H4 (cell line): ENCODE measurements at regions not wholly inside any gene's neighbourhood (a gene's known extent, or its start where the extent isn't known, plus 50 kb on each side); places are given as distances from the start of the nearest gene placed in this dataset.

Source experiments
- DNase-seq: peaks from one replicate; pipeline ENCODE4 v3.0.0-alpha.2; 2015; ENCODE audit warnings: low spot score

GRCh38 chr20:62527781-62528180 lies 52.0 kb upstream of the GATA5 start:
- no peak for DNase-seq

DNA sequence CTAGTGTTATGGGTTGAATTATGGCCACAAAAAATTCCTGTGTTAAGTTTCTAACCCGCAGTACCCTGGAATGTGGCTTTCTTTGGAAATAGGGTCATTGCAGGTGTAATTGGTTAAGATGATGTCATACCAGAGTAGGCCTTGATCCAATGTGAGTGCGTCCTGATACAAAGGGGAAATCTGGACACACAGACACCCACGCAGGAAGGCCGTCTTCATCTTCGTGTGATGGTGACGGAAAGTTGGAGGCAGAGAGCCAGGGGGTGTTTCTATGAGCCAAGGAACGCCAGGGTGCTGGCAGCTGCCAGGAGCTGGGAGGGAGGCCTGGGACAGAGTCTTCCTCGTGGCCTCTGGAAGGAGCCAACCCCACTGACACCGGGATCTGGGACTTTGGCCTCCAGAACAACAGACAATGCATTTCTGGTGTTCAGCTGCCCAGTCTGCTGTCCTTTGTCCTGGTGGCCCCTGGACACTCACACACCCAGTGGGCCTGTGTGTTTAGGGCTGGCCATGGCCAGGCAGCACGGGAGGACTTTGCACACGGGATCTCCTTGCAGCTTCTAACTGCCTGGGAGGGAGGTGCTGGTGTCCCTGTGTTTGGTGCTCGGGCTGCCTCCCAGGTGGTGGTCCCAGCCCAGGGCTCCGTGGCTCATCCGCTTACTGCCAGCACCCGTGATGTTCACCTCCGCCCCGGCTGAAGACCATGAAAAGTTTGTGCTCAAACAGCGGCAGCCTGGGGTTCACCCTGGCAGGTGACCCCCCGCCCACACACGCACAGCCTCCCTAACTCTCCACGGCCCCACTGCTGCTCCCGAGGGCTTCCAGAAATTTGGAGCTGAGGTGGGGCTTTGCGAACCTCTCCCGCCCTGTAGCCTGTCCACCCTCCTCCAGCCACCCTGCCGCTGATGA lies 53.4 kb upstream of the GATA5 start:
- no peak for DNase-seq

DNA sequence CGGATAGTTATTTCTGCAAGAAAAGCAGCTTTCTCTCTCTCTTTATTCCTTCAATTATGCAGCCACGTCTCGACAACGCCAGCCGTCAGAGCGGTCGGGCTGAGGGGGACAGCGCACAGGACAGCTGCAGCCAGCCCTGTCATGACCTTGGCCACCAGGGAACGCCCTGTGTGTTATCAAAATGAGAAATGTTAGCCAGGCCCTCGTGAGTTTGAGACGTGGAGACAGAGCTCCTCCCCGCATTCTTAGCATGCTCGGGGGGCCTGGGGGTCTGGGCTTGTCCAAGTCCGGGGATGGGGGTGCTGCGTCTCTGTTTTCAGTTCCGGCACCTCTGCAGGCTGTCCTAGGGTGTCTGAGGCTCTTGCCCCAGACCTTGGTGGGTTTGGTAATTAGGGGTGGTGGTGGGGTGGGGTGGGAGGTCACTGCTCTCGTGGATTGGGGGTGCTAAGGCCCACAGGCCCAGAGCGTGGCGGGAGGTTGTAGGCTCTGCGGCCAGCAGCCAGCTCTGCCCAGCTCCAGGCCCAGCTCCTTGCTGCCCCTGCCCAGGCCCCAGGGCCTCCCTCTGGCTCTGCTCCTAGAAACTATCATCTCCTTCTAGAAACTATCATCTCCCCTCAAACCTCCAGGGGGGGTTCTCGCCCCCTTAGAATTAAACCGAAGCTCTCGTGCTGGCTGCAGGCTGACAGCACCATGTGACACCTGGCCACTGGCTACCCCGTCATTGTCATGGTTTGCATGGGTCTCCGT lies 54.3 kb upstream of the GATA5 start:
- DNase-seq = no peak

GRCh38 chr20:62530643-62531032 lies 54.8 kb upstream of the GATA5 start:
- DNase-seq = no peak

GRCh38 chr20:62531046-62531838 lies 55.4 kb upstream of the GATA5 start:
- no peak for DNase-seq

DNA sequence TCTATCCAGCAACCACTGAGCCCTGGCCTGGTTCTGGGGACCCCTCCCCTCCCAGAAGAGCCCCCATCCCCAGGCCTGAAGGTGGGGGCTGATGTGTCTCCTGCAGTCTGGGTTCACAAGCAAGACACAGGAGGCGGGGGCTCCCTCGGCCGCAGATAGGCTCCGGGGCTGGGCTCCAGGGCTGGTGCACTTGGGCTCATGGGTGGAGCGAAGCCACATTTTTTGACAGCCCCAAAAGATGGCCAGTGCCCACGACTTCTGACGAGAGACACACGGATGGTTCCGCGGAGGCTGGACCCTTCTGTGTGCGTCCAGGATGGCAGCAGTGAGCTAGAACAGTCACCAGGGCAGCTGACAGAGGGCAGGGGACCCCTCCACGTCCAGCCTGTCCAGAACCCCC lies 57.1 kb upstream of the GATA5 start:
- DNase-seq = no peak

- no peak for DNase-seq
These were observed 58.0 kb upstream of the GATA5 start for GRCh38 chr20:62533591-62534495.

DNA sequence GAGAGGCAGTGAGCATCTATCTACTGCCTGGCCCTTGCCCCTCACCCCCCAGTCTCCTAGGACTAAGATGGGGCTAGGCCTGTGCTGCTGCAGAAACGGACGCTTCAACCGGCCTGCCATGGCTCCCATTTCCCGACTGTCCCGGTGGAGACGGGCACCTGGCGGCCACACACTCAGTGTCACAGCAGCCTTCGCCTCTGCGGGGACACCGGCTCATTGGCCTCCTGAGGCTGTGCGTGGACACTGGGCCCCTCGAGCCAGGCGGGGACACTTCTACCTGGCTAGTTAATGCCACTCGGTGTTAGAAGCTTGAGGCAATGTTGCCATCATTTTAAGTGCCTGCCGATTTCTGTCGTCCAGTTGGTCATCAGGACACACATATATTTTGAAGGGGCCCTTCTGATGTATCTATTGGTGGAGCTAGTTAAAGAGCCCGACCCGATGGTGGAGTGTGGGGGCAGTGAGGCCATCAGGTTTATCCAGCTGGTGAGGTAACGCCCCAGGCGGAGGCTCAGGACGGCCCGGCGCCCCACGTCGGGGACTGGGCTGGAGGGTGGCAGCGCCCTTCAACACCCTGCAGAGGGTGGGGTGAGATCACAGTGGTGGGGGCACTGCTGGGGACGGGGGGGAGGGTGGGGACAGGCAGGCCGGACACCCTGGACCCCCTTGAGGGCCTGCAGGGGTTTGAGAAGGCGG lies 58.9 kb upstream of the GATA5 start:
- DNase-seq = no peak

DNA sequence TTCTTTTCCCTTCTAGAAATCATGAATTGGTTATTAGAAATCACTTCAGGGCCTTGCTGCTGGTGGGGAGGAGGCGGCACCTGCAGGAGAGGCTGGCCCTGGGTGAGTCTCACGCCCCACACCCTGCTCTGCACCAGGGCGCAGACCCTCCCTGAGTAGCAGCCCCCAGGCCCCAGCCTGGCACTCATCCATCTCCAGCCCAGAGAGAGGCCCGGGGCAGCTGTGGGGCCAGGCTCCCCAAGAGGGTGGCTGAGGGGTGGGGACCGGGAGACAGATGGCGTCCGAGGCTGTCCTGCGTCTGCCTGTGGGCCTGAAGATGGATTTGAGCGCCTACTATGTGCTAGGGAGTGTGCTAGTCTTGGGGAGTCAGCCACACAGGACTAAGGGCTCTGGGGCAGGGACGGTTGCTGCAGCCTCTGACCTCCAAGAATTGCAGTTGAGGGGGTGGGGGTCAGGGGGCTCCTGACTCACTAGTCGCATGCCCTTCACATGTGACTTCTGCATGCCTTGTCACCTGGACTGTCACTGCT lies 59.6 kb upstream of the GATA5 start:
- DNase-seq = no peak

DNA sequence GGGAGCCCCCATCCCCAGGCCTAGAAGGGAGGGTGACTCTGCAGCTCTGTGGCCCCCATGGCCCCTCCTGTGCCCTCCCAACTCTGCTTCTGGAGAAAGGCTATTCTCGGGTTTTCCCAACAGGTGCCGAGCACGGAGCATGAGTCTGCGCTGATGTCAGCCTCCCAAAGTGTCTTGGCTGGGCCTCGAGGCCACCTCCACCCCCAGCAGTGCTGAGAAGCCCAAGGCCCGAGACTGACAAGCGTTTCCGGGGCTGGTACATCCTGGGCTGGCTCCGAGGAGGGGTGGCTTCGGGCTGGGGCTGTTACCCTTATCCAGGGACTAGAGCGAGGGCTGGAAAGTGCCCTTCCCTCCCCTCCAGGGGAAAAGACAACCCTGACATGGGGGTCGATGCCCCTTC lies 60.2 kb upstream of the GATA5 start:
- DNase-seq = no peak

- DNase-seq = no peak
These were observed 61.1 kb upstream of the GATA5 start for GRCh38 chr20:62536871-62537401.

- DNase-seq = no peak
These were observed 62.0 kb upstream of the GATA5 start for GRCh38 chr20:62537649-62538292.

DNA sequence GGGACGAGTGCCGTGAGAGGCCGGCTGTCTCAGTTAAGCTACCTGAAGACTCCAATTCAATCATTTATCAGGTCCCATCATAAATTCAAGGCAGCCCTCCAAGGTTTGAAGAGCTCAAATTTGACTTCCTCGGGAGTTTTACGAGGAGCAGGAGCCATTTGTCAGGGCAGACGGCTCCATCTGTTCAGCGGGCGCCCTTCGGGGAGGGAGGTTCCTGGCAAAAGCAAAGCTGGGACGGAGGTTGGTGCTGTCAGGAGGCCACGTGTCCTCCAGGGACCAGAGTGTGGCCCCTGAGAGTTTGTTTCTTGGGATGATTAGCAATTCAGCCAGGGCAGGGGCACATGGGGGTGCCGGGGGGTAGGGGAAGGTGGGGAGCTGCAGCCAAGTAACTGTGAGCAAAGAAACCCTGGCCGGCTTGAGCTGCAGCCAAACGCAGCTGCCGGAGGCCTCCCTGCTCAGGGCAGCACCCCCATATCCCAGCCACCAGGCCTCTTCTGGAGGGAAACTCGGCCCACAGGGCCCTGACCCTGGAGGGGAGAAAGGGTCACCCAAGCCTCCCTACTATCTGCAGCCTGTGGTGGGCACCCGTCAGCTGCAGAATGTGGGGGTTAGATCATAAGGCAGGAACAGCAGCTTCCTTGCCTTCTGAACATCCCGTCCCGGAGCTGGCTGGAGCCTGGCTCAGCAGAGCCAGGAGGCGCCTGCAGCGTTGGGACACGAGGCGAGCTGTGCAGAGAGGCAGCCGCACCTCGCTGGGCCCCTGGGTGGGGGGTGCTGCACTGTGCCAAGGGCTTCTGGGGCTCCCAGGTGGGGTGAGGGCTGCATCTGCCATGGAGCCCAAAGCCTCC lies 63.6 kb upstream of the GATA5 start:
- no peak for DNase-seq

- DNase-seq = no peak
These were observed 64.7 kb upstream of the GATA5 start for GRCh38 chr20:62540504-62540903.

DNA sequence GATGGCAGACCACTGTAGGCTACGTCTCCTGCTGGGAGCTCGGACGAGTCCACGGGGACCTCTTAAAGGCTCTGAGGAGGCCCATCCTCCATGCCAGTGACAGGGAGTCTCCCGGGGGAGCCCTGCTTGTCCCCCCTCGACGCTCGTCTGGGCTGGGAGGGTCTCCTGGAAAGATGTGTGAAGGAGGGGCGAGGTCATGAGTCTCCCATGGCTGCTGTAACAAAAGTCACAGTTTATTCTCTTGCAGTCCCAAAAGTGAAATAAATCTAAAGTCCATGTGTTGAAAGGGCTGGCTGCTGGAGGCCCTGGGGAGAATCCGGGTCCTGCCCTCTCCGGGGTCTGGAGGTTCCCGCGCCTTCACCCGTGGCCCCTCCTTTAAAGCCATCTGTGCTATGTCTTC lies 67.1 kb upstream of the GATA5 start:
- no peak for DNase-seq

- DNase-seq = no peak
These were observed 67.9 kb upstream of the GATA5 start for GRCh38 chr20:62543470-62544302.

GRCh38 chr20:62544505-62545055 lies 68.8 kb upstream of the GATA5 start:
- no peak for DNase-seq
